ENCODE measurements at regions not wholly inside any gene's neighbourhood (a gene's known extent, or its start where the extent isn't known, plus 50 kb on each side); places are given as distances from the start of the nearest gene placed in this dataset.

GRCh38 chr3:59508273-59508672 is 458.4 kb upstream of the CFAP20DC start:
- Histone ChIP-seq H4K20me1 (ENCODE audit: control insufficient read depth, insufficient read depth) (no peaks in the 10 kb centered on the region), H3K4me3 (no peak overlapping the region), H3K4me2 (ENCODE audit: control insufficient read depth, insufficient read depth) (no peak overlapping the region), H3K9me3 (replicated peaks; ENCODE audit: control insufficient read depth, insufficient read depth, low read length) (no peaks in the 10 kb centered on the region; the same call in 2 of the 3 replicates), H2AFZ (ENCODE audit: control insufficient read depth, low read depth, low read length) (no peak overlapping the region), H3K4me1 (ENCODE audit: control insufficient read depth, insufficient read depth, low read length) (no peaks in the 10 kb centered on the region), H3K27me3 (replicated peaks in 1 of 2; ENCODE audit: control insufficient read depth in 2 of 2, insufficient read depth in 2 of 2, low read length in 1 of 2) (no peaks in the 10 kb centered on the region), H3K79me2 (ENCODE audit: control insufficient read depth, insufficient read depth, low read length) (no peaks in the 10 kb centered on the region), H3K9ac (ENCODE audit: control insufficient read depth, insufficient read depth, low read length) (no peak overlapping the region), H3K27ac (ENCODE audit: control insufficient read depth, insufficient read depth) (no peak overlapping the region), H3K36me3 (ENCODE audit: control insufficient read depth in 2 of 2, insufficient read depth in 2 of 2, low read length in 1 of 2) (no peaks in the 10 kb centered on the region)
- TF ChIP-seq CUX1 (IDR thresholded peaks at IDR 0.05; ENCODE audit: insufficient replicate concordance, low read depth, low read length) (no peak), PAX5 (IDR thresholded peaks at IDR 0.05; ENCODE audit: borderline replicate concordance, low read depth, low read length) (no peak)
- ChIA-PET SMC1A (ENCODE audit: uncharacterized antibody, unreplicated experiment) (interaction anchor here (1.0 kb wide), 1 partner anchor 10 kb away, joined by 3 read pairs; no protein-coding TSS in a partner anchor), CTCF (no interaction called here), RAD21 (ENCODE audit: unreplicated experiment) (no interaction called here), POLR2A (no interaction called here)
- DNase-seq (ENCODE audit: low read depth, low spot score) (no peak), FAIRE-seq (no peak), ATAC-seq (no peak)
- BruUV-seq (replicated peaks): no TSS peak
- intact Hi-C loops (cut with micrococcal nuclease; ENCODE audit: unreplicated experiment): no loop called here
- WGBS (ENCODE audit: insufficient coverage, insufficient replicate concordance, low lambda C conversion rate, missing lambda C conversion rate): 46% methylated on average over 10 of the region's 10 CpGs
- in situ Hi-C loops (cut with MboI): no loop called here

GRCh38 chr3:59506191-59506590 is 456.4 kb upstream of the CFAP20DC start:
- ChIA-PET RAD21 (ENCODE audit: unreplicated experiment) (no interaction called here), CTCF (no interaction called here), POLR2A (no interaction called here), SMC1A (ENCODE audit: uncharacterized antibody, unreplicated experiment) (interaction anchor here (1.3 to 1.4 kb wide), 2 partner anchors 10 to 62 kb away, joined by 4 to 5 read pairs; no protein-coding TSS in a partner anchor)
- H3K4me2 ChIP-seq (ENCODE audit: control insufficient read depth, insufficient read depth): no peak overlapping the region
- intact Hi-C loops (cut with micrococcal nuclease; ENCODE audit: unreplicated experiment) (no loop called here), in situ Hi-C loops (cut with MboI) (no loop called here)
- H3K9ac ChIP-seq (ENCODE audit: control insufficient read depth, insufficient read depth, low read length): no peak overlapping the region
- H3K4me3 ChIP-seq: no peak overlapping the region
- WGBS (ENCODE audit: insufficient coverage, insufficient replicate concordance, low lambda C conversion rate, missing lambda C conversion rate): 71% methylated on average over 5 of the region's 5 CpGs
- no peak overlapping the region for H2AFZ ChIP-seq (ENCODE audit: control insufficient read depth, low read depth, low read length)
- FAIRE-seq (no peak), DNase-seq (ENCODE audit: low read depth, low spot score) (no peak), ATAC-seq (no peak)
- H3K36me3 ChIP-seq (ENCODE audit: control insufficient read depth in 2 of 2, insufficient read depth in 2 of 2, low read length in 1 of 2): no peaks in the 10 kb centered on the region
- no peaks in the 10 kb centered on the region for H3K4me1 ChIP-seq (ENCODE audit: control insufficient read depth, insufficient read depth, low read length)
- no TSS peak for BruUV-seq (replicated peaks)
- no peak overlapping the region for H3K27ac ChIP-seq (ENCODE audit: control insufficient read depth, insufficient read depth)
- H3K27me3 ChIP-seq (replicated peaks in 1 of 2; ENCODE audit: control insufficient read depth in 2 of 2, insufficient read depth in 2 of 2, low read length in 1 of 2): no peaks in the 10 kb centered on the region
- no peaks in the 10 kb centered on the region for H3K79me2 ChIP-seq (ENCODE audit: control insufficient read depth, insufficient read depth, low read length)
- H3K9me3 ChIP-seq (replicated peaks; ENCODE audit: control insufficient read depth, insufficient read depth, low read length): no peaks in the 10 kb centered on the region
- H4K20me1 ChIP-seq (ENCODE audit: control insufficient read depth, insufficient read depth): no peaks in the 10 kb centered on the region
- TF ChIP-seq BACH1 (IDR thresholded peaks at IDR 0.05; ENCODE audit: borderline replicate concordance) (no peak), CBX3 (IDR thresholded peaks at IDR 0.05; ENCODE audit: borderline replicate concordance, low read depth) (no peak), PAX8 (IDR thresholded peaks at IDR 0.05) (no peak), PAX5 (IDR thresholded peaks at IDR 0.05; ENCODE audit: borderline replicate concordance, low read depth, low read length) (no peak), CEBPZ (IDR thresholded peaks at IDR 0.05; ENCODE audit: low read depth, low read length) (no peak), CBFB (IDR thresholded peaks at IDR 0.05; ENCODE audit: low read depth) (no peak), TCF3 (IDR thresholded peaks at IDR 0.05; ENCODE audit: borderline replicate concordance, insufficient read depth, low read depth, low read length) (no peak)
